HepG2 (cell line): ENCODE measurements at regions not wholly inside any gene's neighbourhood (a gene's known extent, or its start where the extent isn't known, plus 50 kb on each side); places are given as distances from the start of the nearest gene placed in this dataset.

Experiments
- ATAC-seq: fragments of 200-7000 bp; cut with Tn5 transposase; 3 replicates; pipeline ENCODE4 v1.9.1; 2020; ENCODE audit warnings: mild to moderate bottlenecking, moderate library complexity
- BruUV-seq: library from RNA; stranded (reverse); fragments of 400-500 nt; replicated peaks from 2 replicates; lab custom pipeline; 2021; lab: Mats Ljungman, UMichigan
- CTCF ChIA-PET: fragments of 300-600 bp; formaldehyde crosslinking; extraction: SDS; loops from one replicate; lab custom pipeline; 2021; ENCODE audit warnings: low total read pairs, inconsistent platforms, low intra/inter-chr PET ratio; lab: Yijun Ruan, JAX
- POLR2A ChIA-PET: fragments of 350-600 bp; sonication (Branson Sonifier 250); formaldehyde crosslinking; loops from one replicate; lab custom pipeline; 2020; ENCODE audit warnings: antibody characterized with exemption, inconsistent platforms; lab: Yijun Ruan, JAX
- DNase-seq: peaks from one replicate; pipeline ENCODE4 v3.0.0-alpha.2; 2015; ENCODE audit warnings: low spot score
- FAIRE-seq: peaks from 3 replicates; lab custom pipeline; 2011; peaks lifted over from hg19 to GRCh38; lab: Jason Lieb, UNC
- H2AFZ ChIP-seq: one replicate; pipeline ENCODE4 v1.6.1; 2011; ENCODE audit warnings: low read length, inconsistent platforms
- H3K27ac ChIP-seq: fragments of 300-600 bp; 3 replicates; pipeline ENCODE4 v1.8.0; 2011; ENCODE audit warnings: mixed run types, mild to moderate bottlenecking, mixed read lengths, low read length, inconsistent platforms; ENCODE audit not compliant: insufficient read depth; ENCODE audit errors: extremely low read length
- H3K27me3 ChIP-seq, 2 experiments: fragments of 200-600 bp in 1 of 2; 2 replicates in 1 of 2; 3 replicates in 1 of 2; pipeline versions ENCODE4 v1.6.0 to v1.8.0; 2011; ENCODE audit warnings: low read length in 2 of 2, mild to moderate bottlenecking in 2 of 2, moderate library complexity in 2 of 2, inconsistent platforms in 1 of 2; ENCODE audit not compliant: insufficient read depth in 2 of 2, control insufficient read depth in 1 of 2
- H3K36me3 ChIP-seq, 2 experiments: fragments of 200-600 bp in 1 of 2; replicated peaks in 1 of 2; 2 replicates in 1 of 2; 3 replicates in 1 of 2; pipeline versions ENCODE4 v1.5.1 to v1.8.0; 2011; ENCODE audit warnings: low read length in 2 of 2, inconsistent platforms in 1 of 2; ENCODE audit not compliant: insufficient read depth in 2 of 2, control insufficient read depth in 1 of 2
- H3K4me1 ChIP-seq: 2 replicates; pipeline ENCODE4 v1.5.1; 2012; ENCODE audit warnings: low read length, inconsistent platforms; ENCODE audit not compliant: insufficient read depth
- H3K4me2 ChIP-seq: 2 replicates; pipeline ENCODE4 v1.6.0; 2011; ENCODE audit warnings: low read depth, low read length, inconsistent platforms
- H3K4me3 ChIP-seq, 3 experiments: fragments of 200-600 bp in 1 of 3; sonication (generic), shearing (Covaris generic) in 1 of 3; replicated peaks in 1 of 3; 2 replicates each; pipeline ENCODE4 v1.5.1; 2011 to 2016; ENCODE audit warnings: low read length in 3 of 3, inconsistent platforms in 2 of 3, low read depth in 2 of 3, mild to moderate bottlenecking in 2 of 3, control low read depth in 1 of 3, mixed read lengths in 1 of 3; ENCODE audit not compliant: insufficient read depth in 1 of 3
- H3K79me2 ChIP-seq: one replicate; pipeline ENCODE4 v1.6.1; 2011; ENCODE audit warnings: low read length, inconsistent platforms; ENCODE audit not compliant: insufficient read depth
- H3K9ac ChIP-seq: 2 replicates; pipeline ENCODE4 v1.6.0; 2011; ENCODE audit warnings: mild to moderate bottlenecking, low read depth, low read length, inconsistent platforms; ENCODE audit not compliant: insufficient read depth
- H3K9me3 ChIP-seq: 2 replicates; pipeline ENCODE4 v1.5.1; 2012; ENCODE audit warnings: mild to moderate bottlenecking, low read length
- H4K20me1 ChIP-seq: 2 replicates; pipeline ENCODE4 v1.6.0; 2011; ENCODE audit warnings: inconsistent platforms, mild to moderate bottlenecking, low read length, moderate library complexity; ENCODE audit not compliant: insufficient read depth
- AGO1 ChIP-seq: fragments of 200-400 bp; formaldehyde crosslinking; IDR thresholded peaks from 2 replicates; pipeline ENCODE4 v1.6.1; 2017; ENCODE audit warnings: mild to moderate bottlenecking, low read depth, low read length, moderate library complexity; ENCODE audit not compliant: poor library complexity, severe bottlenecking
- FOXM1 ChIP-seq: sonication (generic); formaldehyde crosslinking; IDR thresholded peaks from 2 replicates; pipeline ENCODE4 v1.5.0; 2020; ENCODE audit warnings: missing genetic modification reagents
- IRF2 ChIP-seq: IDR thresholded peaks from 2 replicates; pipeline ENCODE4 v1.6.1; 2018; ENCODE audit warnings: missing genetic modification reagents, missing compliant biosample characterization
- POGZ ChIP-seq: sonication (generic); formaldehyde crosslinking; IDR thresholded peaks from 2 replicates; pipeline ENCODE4 v1.4.0; 2020; ENCODE audit warnings: mild to moderate bottlenecking, missing genetic modification reagents
- POLR2A ChIP-seq, 2 experiments: IDR thresholded peaks; 2 replicates each; pipeline ENCODE4 v1.6.1; 2011; ENCODE audit warnings: low read depth in 2 of 2, low read length in 2 of 2, mild to moderate bottlenecking in 1 of 2, moderate library complexity in 1 of 2; ENCODE audit not compliant: insufficient read depth in 1 of 2
- ZNF557 ChIP-seq: sonication (generic); formaldehyde crosslinking; IDR thresholded peaks from 2 replicates; pipeline ENCODE4 v1.4.0; 2020; ENCODE audit warnings: missing genetic modification reagents
- ZNF709 ChIP-seq: sonication (generic); formaldehyde crosslinking; IDR thresholded peaks from 2 replicates; pipeline ENCODE4 v1.5.0; 2020; ENCODE audit warnings: mild to moderate bottlenecking, missing genetic modification reagents
- WGBS: methylation state at CpG from one replicate; pipeline ENCODE4 v1.1.6; 2017; ENCODE audit warnings: low lambda C conversion rate; 5-methylcytosine and 5-hydroxymethylcytosine counted together
- in situ Hi-C: cut with HindIII; loops from 2 replicates; pipeline ENCODE4 v1.10.0; 2017; ENCODE audit warnings: low pct_unique_long_range_greater_than_20kb; ENCODE audit not compliant: extremely low pct_ligation_motif_present
- intact Hi-C: fragments of 100-400 bp; cut with micrococcal nuclease; formaldehyde crosslinking; loops from one replicate; pipeline ENCODE4 v1.10.0; 2022; ENCODE audit not compliant: unreplicated experiment
- TF ChIP-seq, protein P1 (sequence below): sonication (generic); formaldehyde crosslinking; IDR thresholded peaks from 2 replicates; pipeline ENCODE4 v1.4.0; 2020; ENCODE audit warnings: missing genetic modification reagents, mild to moderate bottlenecking, borderline replicate concordance
- TF ChIP-seq, protein P2 (sequence below): sonication (generic); formaldehyde crosslinking; conservative IDR thresholded peaks from 2 replicates; pipeline ENCODE4 v1.4.0; 2020; ENCODE audit warnings: missing genetic modification reagents

DNA sequence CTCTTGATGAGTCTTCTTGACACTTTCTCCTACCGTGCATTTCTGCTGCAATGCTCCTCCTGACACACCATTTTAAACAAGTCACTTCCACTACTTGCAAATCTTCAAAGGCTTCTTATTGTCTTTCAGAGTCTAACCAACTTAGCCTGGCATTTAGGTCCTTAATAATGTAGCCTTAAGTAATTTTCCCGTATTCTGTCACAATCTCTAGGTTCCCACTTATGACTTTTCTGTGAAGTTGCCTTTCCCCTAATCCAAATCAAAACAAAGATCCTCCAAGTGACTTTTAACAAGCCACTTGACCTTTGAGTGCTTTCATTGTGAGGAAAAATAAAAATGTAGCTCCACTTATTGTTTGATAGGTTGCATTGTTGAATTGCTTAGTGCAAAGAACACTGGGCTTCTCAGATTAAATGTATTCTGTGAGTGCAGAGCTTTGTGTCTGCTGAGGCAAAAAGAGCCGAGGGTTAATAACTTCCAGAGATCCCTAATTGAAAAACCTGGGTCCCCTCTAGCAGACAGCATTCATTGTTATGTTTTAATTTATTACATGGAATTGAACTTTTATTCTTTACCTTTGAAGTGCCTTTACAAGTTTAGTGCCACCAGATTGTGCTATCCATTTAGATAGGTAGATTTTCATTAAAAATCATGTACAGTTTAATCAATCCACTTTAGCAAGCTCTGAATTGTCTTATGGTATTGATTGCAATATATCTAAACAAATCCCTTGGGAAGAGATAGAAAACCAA is 341.7 kb upstream of the TYRP1 start:
- ChIA-PET CTCF (no interaction called here), POLR2A (no interaction called here)
- H3K4me2 ChIP-seq: no peak overlapping the region
- FAIRE-seq: no peak
- H3K9me3 ChIP-seq: no peaks in the 10 kb centered on the region; the same call in 1 of the 2 replicates
- intact Hi-C loops: no loop called here
- no TSS peak for BruUV-seq
- 0% methylated on average over 3 of the region's 3 CpGs for WGBS
- H3K9ac ChIP-seq: no peak overlapping the region
- ATAC-seq: no peak
- DNase-seq: no peak
- no peaks in the 10 kb centered on the region for H3K79me2 ChIP-seq
- no peak for TF ChIP-seq ZNF709 (CRISPR knock-in tag)
- TF ChIP-seq POGZ (CRISPR knock-in tag): no peak
- TF ChIP-seq AGO1: no peak
- no peak for TF ChIP-seq FOXM1
- TF ChIP-seq ZNF557: no peak
- TF ChIP-seq POLR2A (IDR thresholded peaks at IDR 0.05; ENCODE audit: insufficient read depth in 1 of 2, low read depth in 2 of 2, low read length in 2 of 2): no peak
- TF ChIP-seq, protein P1, sequence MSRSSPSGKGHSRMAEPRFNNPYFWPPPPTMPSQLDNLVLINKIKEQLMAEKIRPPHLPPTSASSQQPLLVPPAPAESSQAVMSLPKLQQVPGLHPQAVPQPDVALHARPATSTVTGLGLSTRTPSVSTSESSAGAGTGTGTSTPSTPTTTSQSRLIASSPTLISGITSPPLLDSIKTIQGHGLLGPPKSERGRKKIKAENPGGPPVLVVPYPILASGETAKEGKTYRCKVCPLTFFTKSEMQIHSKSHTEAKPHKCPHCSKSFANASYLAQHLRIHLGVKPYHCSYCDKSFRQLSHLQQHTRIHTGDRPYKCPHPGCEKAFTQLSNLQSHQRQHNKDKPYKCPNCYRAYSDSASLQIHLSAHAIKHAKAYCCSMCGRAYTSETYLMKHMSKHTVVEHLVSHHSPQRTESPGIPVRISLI (CRISPR knock-in tag): no peak
- no peak for TF ChIP-seq IRF2 (CRISPR knock-in tag)
- TF ChIP-seq, protein P2, sequence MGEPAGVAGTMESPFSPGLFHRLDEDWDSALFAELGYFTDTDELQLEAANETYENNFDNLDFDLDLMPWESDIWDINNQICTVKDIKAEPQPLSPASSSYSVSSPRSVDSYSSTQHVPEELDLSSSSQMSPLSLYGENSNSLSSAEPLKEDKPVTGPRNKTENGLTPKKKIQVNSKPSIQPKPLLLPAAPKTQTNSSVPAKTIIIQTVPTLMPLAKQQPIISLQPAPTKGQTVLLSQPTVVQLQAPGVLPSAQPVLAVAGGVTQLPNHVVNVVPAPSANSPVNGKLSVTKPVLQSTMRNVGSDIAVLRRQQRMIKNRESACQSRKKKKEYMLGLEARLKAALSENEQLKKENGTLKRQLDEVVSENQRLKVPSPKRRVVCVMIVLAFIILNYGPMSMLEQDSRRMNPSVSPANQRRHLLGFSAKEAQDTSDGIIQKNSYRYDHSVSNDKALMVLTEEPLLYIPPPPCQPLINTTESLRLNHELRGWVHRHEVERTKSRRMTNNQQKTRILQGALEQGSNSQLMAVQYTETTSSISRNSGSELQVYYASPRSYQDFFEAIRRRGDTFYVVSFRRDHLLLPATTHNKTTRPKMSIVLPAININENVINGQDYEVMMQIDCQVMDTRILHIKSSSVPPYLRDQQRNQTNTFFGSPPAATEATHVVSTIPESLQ (CRISPR knock-in tag): no peak
- no peaks in the 10 kb centered on the region for H3K4me1 ChIP-seq
- no peak overlapping the region for H3K4me3 ChIP-seq
- no peak overlapping the region for H3K27ac ChIP-seq
- H4K20me1 ChIP-seq: no peaks in the 10 kb centered on the region
- in situ Hi-C loops: loop anchor here (25.0 kb wide), 1 partner anchor 1964 kb away; no protein-coding TSS in a partner anchor
- no peak overlapping the region for H2AFZ ChIP-seq
- no peaks in the 10 kb centered on the region for H3K27me3 ChIP-seq
- no peaks in the 10 kb centered on the region for H3K36me3 ChIP-seq
